ENCODE measurements at regions not wholly inside any gene's neighbourhood (a gene's known extent, or its start where the extent isn't known, plus 50 kb on each side); places are given as distances from the start of the nearest gene placed in this dataset.

GRCh38 chr6:80403365-80403764, 296.9 kb downstream of the BCKDHB start (continued):
- no peak for TF ChIP-seq ZNF462 (CRISPR knock-in tag; IDR thresholded peaks at IDR 0.05)
- no peak for TF ChIP-seq ETS1 (IDR thresholded peaks at IDR 0.05)
- TF ChIP-seq POLR2AphosphoS5 (IDR thresholded peaks at IDR 0.05; ENCODE audit: low read depth), result no peak
- no peak for TF ChIP-seq ZNF114 (CRISPR knock-in tag; IDR thresholded peaks at IDR 0.05)
- TF ChIP-seq STAT1 (IDR thresholded peaks at IDR 0.05; ENCODE audit: unreplicated experiment), result no peak
- no peak for TF ChIP-seq REST (IDR thresholded peaks at IDR 0.05; ENCODE audit: unreplicated experiment)
- no peak for TF ChIP-seq ZNF331 (CRISPR knock-in tag; IDR thresholded peaks at IDR 0.05; ENCODE audit: low read depth)
- no peak for TF ChIP-seq CREB1 (CRISPR knock-in tag; IDR thresholded peaks at IDR 0.05; ENCODE audit: low read depth)

Data from GM23338 (cell line).